Gastrocnemius medialis (tissue), 4 donors: ENCODE measurements at regions not wholly inside any gene's neighbourhood (a gene's known extent, or its start where the extent isn't known, plus 50 kb on each side); places are given as distances from the start of the nearest gene placed in this dataset.

Experiments
- ATAC-seq, 2 donors: fragments of 150-250 bp; one replicate each; pipeline ENCODE4 v1.9.1; 2016
- DNase-seq, 2 donors: peaks; one replicate each; pipeline ENCODE4 v3.0.0-alpha.2; 2019
- H3K27ac ChIP-seq, 4 donors: fragments of 200-600 bp; sonication (generic); 1 replicate in 1 of 4; 2 replicates in 3 of 4; pipeline ENCODE4 v1.5.1; 2016 to 2018; ENCODE audit warnings: mild to moderate bottlenecking in 2 of 4, moderate library complexity in 1 of 4
- H3K27me3 ChIP-seq, 3 donors: fragments of 200-600 bp; sonication (generic) in 2 of 3; 1 replicate in 1 of 3; 2 replicates in 2 of 3; pipeline versions ENCODE4 v1.5.1 to v1.6.0; 2016 to 2019; ENCODE audit warnings: mild to moderate bottlenecking in 1 of 3, moderate library complexity in 1 of 3
- H3K36me3 ChIP-seq, 2 donors: fragments of 200-600 bp; sonication (generic) in 1 of 2; one replicate each; pipeline ENCODE4 v1.5.1; 2017 to 2018
- H3K4me1 ChIP-seq, 2 donors: fragments of 200-600 bp; sonication (generic) in 1 of 2; one replicate each; pipeline ENCODE4 v1.5.1; 2016 to 2017; ENCODE audit warnings: mild to moderate bottlenecking in 2 of 2
- H3K4me3 ChIP-seq, 4 donors: fragments of 200-600 bp; sonication (generic) in 3 of 4; 1 replicate in 1 of 4; 2 replicates in 3 of 4; pipeline ENCODE4 v1.5.1; 2016 to 2019; ENCODE audit warnings: mild to moderate bottlenecking in 2 of 4
- H3K9me3 ChIP-seq, 3 donors: fragments of 200-600 bp; sonication (generic) in 2 of 3; 1 replicate in 1 of 3; 2 replicates in 2 of 3; pipeline ENCODE4 v1.5.1; 2016 to 2019
- POLR2A ChIP-seq, 2 donors: fragments of 450-650 bp; IDR thresholded peaks; one replicate each; pipeline ENCODE4 v1.6.1; 2017; ENCODE audit warnings: antibody characterized with exemption in 2 of 2, mild to moderate bottlenecking in 2 of 2, moderate library complexity in 2 of 2
- in situ Hi-C, 4 donors: fragments of 200-750 bp; cut with MboI; loops; one replicate each; pipeline versions ENCODE4 v1.15.0 to v1.8.0; 2017; ENCODE audit warnings: low sequenced_read_pairs in 4 of 4
- intact Hi-C: fragments of 100-400 bp; cut with DNase I; formaldehyde crosslinking; loops from one replicate; pipeline ENCODE4 v1.15.1; 2023; ENCODE audit warnings: low total_unique reads
- TF ChIP-seq, protein P1 (sequence below), 5 experiments: fragments of 450-650 bp in 3 of 5; fragments of 200-600 bp in 2 of 5; sonication (generic) in 2 of 5; IDR thresholded peaks in 4 of 5; conservative IDR thresholded peaks in 1 of 5; 1 replicate in 4 of 5; 2 replicates in 1 of 5; pipeline ENCODE4 v1.5.1; 2016 to 2019; ENCODE audit warnings: antibody characterized with exemption in 5 of 5, mild to moderate bottlenecking in 3 of 5, moderate library complexity in 3 of 5

DNA sequence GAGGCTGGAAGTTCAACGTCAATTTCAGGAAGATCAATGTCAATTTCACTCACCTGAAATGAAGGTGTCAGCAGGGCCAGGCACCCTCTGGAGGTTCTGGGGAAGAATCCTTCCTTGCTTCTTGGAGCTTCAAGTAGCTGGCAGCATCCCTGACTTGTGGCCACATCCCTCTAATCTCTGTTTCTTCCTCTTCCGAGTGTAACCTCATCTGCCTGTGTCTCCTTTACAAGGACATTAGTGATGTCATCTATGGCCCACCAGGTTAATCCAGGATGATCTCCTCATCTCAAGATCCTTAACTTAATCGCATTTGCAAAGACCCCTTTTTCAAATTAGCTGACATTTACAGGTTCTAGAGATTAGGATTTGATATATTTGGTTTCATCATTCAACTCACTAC lies 240.8 kb upstream of the MTNR1B start:
- Histone ChIP-seq H3K36me3 (no peaks in the 10 kb centered on the region), H3K4me3 (no peak overlapping the region), H3K4me1 (no peaks in the 10 kb centered on the region), H3K27me3 (no peaks in the 10 kb centered on the region), H3K27ac (no peak overlapping the region), H3K9me3 (no peaks in the 10 kb centered on the region)
- ATAC-seq = no peak
- TF ChIP-seq, protein P1, sequence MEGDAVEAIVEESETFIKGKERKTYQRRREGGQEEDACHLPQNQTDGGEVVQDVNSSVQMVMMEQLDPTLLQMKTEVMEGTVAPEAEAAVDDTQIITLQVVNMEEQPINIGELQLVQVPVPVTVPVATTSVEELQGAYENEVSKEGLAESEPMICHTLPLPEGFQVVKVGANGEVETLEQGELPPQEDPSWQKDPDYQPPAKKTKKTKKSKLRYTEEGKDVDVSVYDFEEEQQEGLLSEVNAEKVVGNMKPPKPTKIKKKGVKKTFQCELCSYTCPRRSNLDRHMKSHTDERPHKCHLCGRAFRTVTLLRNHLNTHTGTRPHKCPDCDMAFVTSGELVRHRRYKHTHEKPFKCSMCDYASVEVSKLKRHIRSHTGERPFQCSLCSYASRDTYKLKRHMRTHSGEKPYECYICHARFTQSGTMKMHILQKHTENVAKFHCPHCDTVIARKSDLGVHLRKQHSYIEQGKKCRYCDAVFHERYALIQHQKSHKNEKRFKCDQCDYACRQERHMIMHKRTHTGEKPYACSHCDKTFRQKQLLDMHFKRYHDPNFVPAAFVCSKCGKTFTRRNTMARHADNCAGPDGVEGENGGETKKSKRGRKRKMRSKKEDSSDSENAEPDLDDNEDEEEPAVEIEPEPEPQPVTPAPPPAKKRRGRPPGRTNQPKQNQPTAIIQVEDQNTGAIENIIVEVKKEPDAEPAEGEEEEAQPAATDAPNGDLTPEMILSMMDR (IDR thresholded peaks at IDR 0.05 in 4 of 5, conservative IDR thresholded peaks at IDR 0.05 in 1 of 5) = no peak
- TF ChIP-seq POLR2A (IDR thresholded peaks at IDR 0.05) = no peak
- intact Hi-C loops = no loop called here
- in situ Hi-C loops = no loop called here
- no peak for DNase-seq

DNA sequence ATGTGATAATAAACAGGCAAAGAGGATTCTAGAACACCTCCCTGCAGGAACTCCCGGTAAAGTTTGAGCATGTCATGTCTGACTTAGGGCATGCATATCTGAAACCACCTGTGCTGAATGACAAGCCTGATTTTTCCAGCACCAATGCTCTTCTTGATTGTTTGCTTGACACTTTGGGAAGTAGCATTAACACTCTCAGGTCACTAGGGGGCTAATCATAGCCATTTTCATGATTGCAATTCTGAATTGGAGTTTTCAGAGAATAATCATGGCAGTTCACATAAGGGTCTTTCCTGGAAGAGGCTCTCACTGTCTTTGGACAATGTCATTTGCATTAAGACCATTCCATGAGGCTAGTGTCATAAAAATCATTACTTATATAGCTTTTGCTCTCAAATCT lies 234.4 kb upstream of the MTNR1B start:
- DNase-seq (no peak), ATAC-seq (no peak)
- H3K27me3 ChIP-seq = no peaks in the 10 kb centered on the region
- no peaks in the 10 kb centered on the region for H3K4me1 ChIP-seq
- no peaks in the 10 kb centered on the region for H3K9me3 ChIP-seq
- TF ChIP-seq, protein P1 (IDR thresholded peaks at IDR 0.05 in 4 of 5, conservative IDR thresholded peaks at IDR 0.05 in 1 of 5) = no peak
- no peak for TF ChIP-seq POLR2A (IDR thresholded peaks at IDR 0.05)
- in situ Hi-C loops (no loop called here), intact Hi-C loops (no loop called here)
- no peaks in the 10 kb centered on the region for H3K36me3 ChIP-seq
- H3K4me3 ChIP-seq = no peak overlapping the region
- H3K27ac ChIP-seq = no peak overlapping the region

DNA sequence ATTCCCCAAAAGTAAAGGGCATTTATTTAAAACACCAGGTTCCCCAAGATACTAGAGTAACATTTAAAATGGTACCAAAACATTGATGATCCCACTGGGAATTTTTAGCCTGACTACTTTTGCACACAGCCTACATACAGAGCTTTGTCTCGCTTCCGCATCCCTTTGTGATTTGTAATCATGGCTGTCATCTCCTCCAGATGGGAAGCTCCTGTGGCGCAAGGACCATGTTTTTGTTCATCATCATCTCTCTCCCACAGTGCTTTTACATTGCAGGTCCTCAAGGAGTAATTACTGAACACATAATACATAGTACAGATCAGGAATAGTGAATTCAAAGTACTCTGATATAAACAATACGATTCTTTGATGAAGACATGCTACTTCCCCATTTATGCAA lies 231.2 kb upstream of the MTNR1B start:
- H3K27me3 ChIP-seq = no peaks in the 10 kb centered on the region
- H3K4me3 ChIP-seq = no peak overlapping the region
- no peak overlapping the region for H3K27ac ChIP-seq
- no peak for DNase-seq
- H3K36me3 ChIP-seq = no peaks in the 10 kb centered on the region
- ATAC-seq = no peak
- H3K9me3 ChIP-seq = no peaks in the 10 kb centered on the region
- H3K4me1 ChIP-seq = no peaks in the 10 kb centered on the region
- intact Hi-C loops = no loop called here
- TF ChIP-seq POLR2A (IDR thresholded peaks at IDR 0.05) = no peak
- TF ChIP-seq, protein P1 (IDR thresholded peaks at IDR 0.05 in 4 of 5, conservative IDR thresholded peaks at IDR 0.05 in 1 of 5) = no peak
- in situ Hi-C loops = no loop called here

DNA sequence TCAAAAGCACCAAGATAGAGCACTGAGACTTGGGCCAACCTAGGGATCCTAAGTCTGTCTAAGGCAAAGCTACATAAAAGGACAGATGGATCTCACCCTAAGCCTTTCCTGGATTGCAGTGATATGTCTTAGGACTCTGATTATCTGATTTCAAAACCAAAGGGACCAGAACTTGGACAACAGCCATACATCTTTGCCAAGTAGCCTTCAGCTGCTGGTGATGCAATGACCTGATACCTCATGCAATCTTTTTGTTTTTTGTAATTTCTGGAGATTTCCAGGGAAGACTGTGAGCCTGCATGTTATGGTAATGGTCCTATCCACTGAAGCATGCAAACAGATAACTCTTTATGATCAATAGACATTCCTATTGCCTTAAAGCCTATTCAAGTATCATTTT lies 230.4 kb upstream of the MTNR1B start:
- no peak overlapping the region for H3K4me3 ChIP-seq
- intact Hi-C loops = no loop called here
- H3K4me1 ChIP-seq = no peaks in the 10 kb centered on the region
- H3K9me3 ChIP-seq = no peaks in the 10 kb centered on the region
- ATAC-seq = no peak
- in situ Hi-C loops = no loop called here
- no peaks in the 10 kb centered on the region for H3K27me3 ChIP-seq
- no peak for TF ChIP-seq POLR2A (IDR thresholded peaks at IDR 0.05)
- TF ChIP-seq, protein P1 (IDR thresholded peaks at IDR 0.05 in 4 of 5, conservative IDR thresholded peaks at IDR 0.05 in 1 of 5) = no peak
- H3K36me3 ChIP-seq = no peaks in the 10 kb centered on the region
- DNase-seq = peak; percentile 24 to 33
- H3K27ac ChIP-seq = no peak overlapping the region

DNA sequence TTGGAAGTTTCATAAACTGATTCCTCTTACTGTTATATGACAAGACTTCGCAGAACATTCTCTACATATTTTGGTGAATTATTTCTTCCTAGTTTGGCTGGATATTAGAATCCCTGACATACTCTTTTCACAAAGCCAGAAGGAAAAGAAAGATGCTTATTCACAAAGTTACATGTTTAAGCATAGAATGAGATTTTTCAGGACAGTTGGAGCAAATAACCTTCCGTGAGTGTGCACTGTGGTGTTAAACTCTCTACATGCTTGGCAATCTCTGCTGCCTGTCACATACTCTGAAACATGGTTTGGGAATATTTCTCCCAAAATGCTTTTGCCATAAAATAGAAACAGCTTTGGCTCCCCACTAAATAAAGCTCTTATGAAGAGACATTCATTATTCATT lies 230.0 kb upstream of the MTNR1B start:
- intact Hi-C loops (no loop called here), in situ Hi-C loops (no loop called here)
- Histone ChIP-seq H3K9me3 (no peaks in the 10 kb centered on the region), H3K4me3 (no peak overlapping the region), H3K4me1 (no peaks in the 10 kb centered on the region), H3K27ac (no peak overlapping the region), H3K36me3 (no peaks in the 10 kb centered on the region), H3K27me3 (no peaks in the 10 kb centered on the region)
- no peak for TF ChIP-seq POLR2A (IDR thresholded peaks at IDR 0.05)
- TF ChIP-seq, protein P1 (IDR thresholded peaks at IDR 0.05 in 4 of 5, conservative IDR thresholded peaks at IDR 0.05 in 1 of 5) = no peak
- ATAC-seq = no peak
- no peak for DNase-seq
